Fibroblast of the aortic adventitia (primary cell): ENCODE measurements at regions not wholly inside any gene's neighbourhood (a gene's known extent, or its start where the extent isn't known, plus 50 kb on each side); places are given as distances from the start of the nearest gene placed in this dataset.

ENCODE experiments used
- DNase-seq: peaks from one replicate; pipeline ENCODE4 v3.0.0-alpha.2; 2010; ENCODE audit warnings: low read depth
- H3K4me3 ChIP-seq: 2 replicates; pipeline ENCODE4 v1.5.1; 2011; ENCODE audit warnings: low read depth, mild to moderate bottlenecking, control low read depth, low read length, moderate library complexity
- CTCF ChIP-seq: IDR thresholded peaks from 2 replicates; pipeline ENCODE4 v1.5.1; 2011; ENCODE audit warnings: mild to moderate bottlenecking, low read length, control low read depth, inconsistent platforms; ENCODE audit not compliant: insufficient read depth

GRCh38 chr2:18930971-18931370 is 341.6 kb upstream of the NT5C1B start:
- no peak overlapping the region for H3K4me3 ChIP-seq
- peak; percentile 33 for DNase-seq
- no peak for TF ChIP-seq CTCF

GRCh38 chr2:18927525-18928232 is 338.3 kb upstream of the NT5C1B start:
- TF ChIP-seq CTCF, result no peak
- peak; percentile 29 for DNase-seq
- no peak overlapping the region for H3K4me3 ChIP-seq

- no peak for DNase-seq
- H3K4me3 ChIP-seq, result no peak overlapping the region
- TF ChIP-seq CTCF, result no peak
These were observed 337.5 kb upstream of the NT5C1B start for GRCh38 chr2:18926631-18927524.

GRCh38 chr2:18925296-18925695 is 335.9 kb upstream of the NT5C1B start:
- no peak for TF ChIP-seq CTCF
- DNase-seq, result peak; percentile 90
- H3K4me3 ChIP-seq, result no peak overlapping the region

GRCh38 chr2:18924886-18925285 is 335.5 kb upstream of the NT5C1B start:
- H3K4me3 ChIP-seq, result no peak overlapping the region
- TF ChIP-seq CTCF, result no peak
- DNase-seq, result peak; percentile 55

- no peak for DNase-seq
- TF ChIP-seq CTCF, result no peak
- H3K4me3 ChIP-seq, result no peak overlapping the region
These were observed 335.0 kb upstream of the NT5C1B start for GRCh38 chr2:18924386-18924785.
